HL-60 (cell line): ENCODE measurements at regions not wholly inside any gene's neighbourhood (a gene's known extent, or its start where the extent isn't known, plus 50 kb on each side); places are given as distances from the start of the nearest gene placed in this dataset.

Experiments used
- CTCF ChIP-seq: IDR thresholded peaks from one replicate; pipeline ENCODE4 v1.5.1; 2011; ENCODE audit warnings: low read length, control low read depth, inconsistent platforms; ENCODE audit not compliant: insufficient read depth
- GABPA ChIP-seq: IDR thresholded peaks from 2 replicates; pipeline ENCODE4 v1.6.1; 2012; ENCODE audit warnings: low read depth
- POLR2AphosphoS5 ChIP-seq: IDR thresholded peaks from 2 replicates; pipeline ENCODE4 v1.6.1; 2012; ENCODE audit warnings: low read depth
- REST ChIP-seq: IDR thresholded peaks from 2 replicates; pipeline ENCODE4 v1.6.1; 2012; ENCODE audit warnings: low read depth; ENCODE audit not compliant: insufficient replicate concordance

- TF ChIP-seq CTCF: no peak
- no peak for TF ChIP-seq POLR2AphosphoS5
- no peak for TF ChIP-seq GABPA
- TF ChIP-seq REST: no peak
Observed at GRCh38 chrX:94424456-94424855, 750.5 kb downstream of the FAM133A start.
